ENCODE measurements at regions not wholly inside any gene's neighbourhood (a gene's known extent, or its start where the extent isn't known, plus 50 kb on each side); places are given as distances from the start of the nearest gene placed in this dataset.

- peaks cover 0 to 6% of the 10 kb centered on the region in 2 experiments; a peak in 1 of 4 replicates for H3K4me1 ChIP-seq (ENCODE audit: control insufficient read depth in 1 of 2, insufficient read depth in 2 of 2, low read depth in 1 of 2, low read length in 1 of 2)
- no peaks in the 10 kb centered on the region for H3F3A ChIP-seq (replicated peaks; ENCODE audit: insufficient read depth)
- H4K20me1 ChIP-seq (ENCODE audit: insufficient read depth): no peaks in the 10 kb centered on the region
- no peaks in the 10 kb centered on the region for H3K36me3 ChIP-seq (replicated peaks in 1 of 2; ENCODE audit: control insufficient read depth in 1 of 2, insufficient read depth in 2 of 2, low read length in 1 of 2)
- no peaks in the 10 kb centered on the region for H3K79me2 ChIP-seq (ENCODE audit: insufficient read depth)
- no peak overlapping the region for H3K4me3 ChIP-seq (ENCODE audit: low read depth in 2 of 2, low read length in 1 of 2)
- H3K27me3 ChIP-seq (ENCODE audit: insufficient read depth): no peaks in the 10 kb centered on the region
- H3K4me2 ChIP-seq: no peak overlapping the region
- no peak for DNase-seq
- H3K9me2 ChIP-seq: no peaks in the 10 kb centered on the region
- H3K9me3 ChIP-seq: no peaks in the 10 kb centered on the region
- TF ChIP-seq RFX5 (IDR thresholded peaks at IDR 0.05; ENCODE audit: low read length) (no peak), IRF3 (IDR thresholded peaks at IDR 0.05; ENCODE audit: low read depth, low read length) (no peak), TAF1 (IDR thresholded peaks at IDR 0.05; ENCODE audit: borderline replicate concordance, low read depth, low read length) (no peak), TCF12 (IDR thresholded peaks at IDR 0.05) (no peak), MAX (IDR thresholded peaks at IDR 0.05; ENCODE audit: low read depth) (no peak), YY1 (IDR thresholded peaks at IDR 0.05; ENCODE audit: low read depth) (no peak)
- H2AFZ ChIP-seq (ENCODE audit: low read depth): no peak overlapping the region
- no peak overlapping the region for H3K27ac ChIP-seq (ENCODE audit: low read depth in 2 of 2, low read length in 1 of 2)
- CTCF ChIA-PET: no interaction called here
- H3K9ac ChIP-seq: no peak overlapping the region
- POLR2A ChIA-PET: no interaction called here
- 19% methylated on average over 4 of the region's 4 CpGs for WGBS (ENCODE audit: low lambda C conversion rate)
Observed at GRCh38 chr19:31444931-31445330, 95.7 kb upstream of the TSHZ3 start.

- no peak overlapping the region for H3K4me3 ChIP-seq (ENCODE audit: low read depth in 2 of 2, low read length in 1 of 2)
- H3K9ac ChIP-seq: no peak overlapping the region
- no peaks in the 10 kb centered on the region for H3K36me3 ChIP-seq (replicated peaks in 1 of 2; ENCODE audit: control insufficient read depth in 1 of 2, insufficient read depth in 2 of 2, low read length in 1 of 2)
- 18% methylated on average over 1 of the region's 1 CpG for WGBS (ENCODE audit: low lambda C conversion rate)
- no peaks in the 10 kb centered on the region for H3K79me2 ChIP-seq (ENCODE audit: insufficient read depth)
- H4K20me1 ChIP-seq (ENCODE audit: insufficient read depth): no peaks in the 10 kb centered on the region
- POLR2A ChIA-PET: no interaction called here
- H3K4me1 ChIP-seq (ENCODE audit: control insufficient read depth in 1 of 2, insufficient read depth in 2 of 2, low read depth in 1 of 2, low read length in 1 of 2): peaks cover 0 to 6% of the 10 kb centered on the region in 2 experiments; a peak in 1 of 4 replicates
- TF ChIP-seq GABPA (IDR thresholded peaks at IDR 0.05; ENCODE audit: low read depth): no peak
- no peak for TF ChIP-seq FOSL2 (IDR thresholded peaks at IDR 0.05; ENCODE audit: borderline replicate concordance, low read depth)
- TF ChIP-seq ZBTB33 (IDR thresholded peaks at IDR 0.05; ENCODE audit: borderline replicate concordance, low read depth): no peak
- TF ChIP-seq EP300 (IDR thresholded peaks at IDR 0.05; ENCODE audit: borderline replicate concordance in 1 of 2, low read depth in 1 of 2, low read length in 1 of 2): no peak
- TF ChIP-seq USF2 (IDR thresholded peaks at IDR 0.05; ENCODE audit: borderline replicate concordance, low read depth, low read length): no peak
- H3F3A ChIP-seq (replicated peaks; ENCODE audit: insufficient read depth): no peaks in the 10 kb centered on the region
- no peak overlapping the region for H3K27ac ChIP-seq (ENCODE audit: low read depth in 2 of 2, low read length in 1 of 2)
- no peaks in the 10 kb centered on the region for H3K9me3 ChIP-seq
- H3K4me2 ChIP-seq: no peak overlapping the region
- no peak overlapping the region for H2AFZ ChIP-seq (ENCODE audit: low read depth)
- no peak for DNase-seq
- no peaks in the 10 kb centered on the region for H3K27me3 ChIP-seq (ENCODE audit: insufficient read depth)
- CTCF ChIA-PET: no interaction called here
- H3K9me2 ChIP-seq: no peaks in the 10 kb centered on the region
Observed at GRCh38 chr19:31445406-31445805, 96.2 kb upstream of the TSHZ3 start.

Data from SK-N-SH (cell line).